GM18505 (cell line): ENCODE measurements at regions not wholly inside any gene's neighbourhood (a gene's known extent, or its start where the extent isn't known, plus 50 kb on each side); places are given as distances from the start of the nearest gene placed in this dataset.

Experiments used
- ATAC-seq: cut with Tn5 transposase; IDR thresholded peaks from one replicate; pipeline ENCODE4 v1.9.1; 2021; ENCODE audit not compliant: unreplicated experiment
- POLR2A ChIP-seq: IDR thresholded peaks from 4 replicates; pipeline ENCODE4 v1.6.1; 2011; ENCODE audit warnings: borderline replicate concordance; ENCODE audit not compliant: insufficient read depth, insufficient read length; ENCODE audit errors: extremely low read depth

DNA sequence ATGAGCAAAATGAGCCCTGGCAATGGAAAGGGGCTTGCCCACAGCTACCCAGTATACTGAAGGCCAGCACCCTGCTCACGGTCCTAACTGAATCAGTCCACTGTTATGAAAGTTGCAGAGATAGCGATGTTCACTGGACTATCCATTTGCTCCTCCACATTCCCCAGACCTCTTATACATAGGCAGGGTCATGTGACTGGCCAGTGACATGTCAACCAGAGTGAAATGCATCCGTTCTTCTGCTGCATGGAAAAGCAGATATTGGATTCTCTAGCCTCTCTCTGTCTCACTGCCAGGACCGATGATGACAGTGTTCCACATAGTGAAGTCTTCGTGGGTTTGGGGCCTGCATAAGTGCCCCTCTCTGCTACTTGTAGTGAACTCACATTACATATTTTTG, 503.4 kb downstream of the RPS24 start:
- no peak for ATAC-seq
- TF ChIP-seq POLR2A: no peak

DNA sequence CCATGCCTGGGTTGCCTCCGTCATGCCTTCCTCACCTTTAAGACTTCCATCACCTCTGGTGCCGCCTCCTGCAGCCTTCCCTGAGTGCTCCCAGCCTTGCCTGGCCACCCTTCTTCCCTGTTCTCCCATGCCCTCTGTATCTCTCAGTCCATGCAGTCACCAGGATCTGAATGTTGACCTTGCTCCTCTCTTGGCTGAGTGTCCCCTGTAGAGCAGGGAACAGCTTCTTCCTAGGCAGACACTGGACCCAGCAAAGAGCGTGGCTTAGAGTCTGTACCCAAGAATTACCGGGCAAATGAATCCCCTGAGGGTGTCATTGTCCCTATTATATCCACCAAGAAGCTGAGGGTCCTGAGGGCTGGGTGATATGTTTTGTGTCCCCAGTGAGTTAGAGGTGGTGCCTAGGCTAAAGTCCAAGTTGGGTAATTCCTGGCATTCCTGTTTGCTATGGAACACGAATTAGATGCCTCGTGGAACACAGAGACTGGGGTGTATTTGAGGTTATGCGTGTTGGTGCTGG, 505.6 kb downstream of the RPS24 start:
- ATAC-seq: no peak

GRCh38 chr10:78540355-78541076, 506.9 kb downstream of the RPS24 start:
- ATAC-seq: no peak
- TF ChIP-seq POLR2A: no peak

More for the DNA sequence above, 505.6 kb downstream of the RPS24 start:
- no peak for TF ChIP-seq POLR2A

- TF ChIP-seq POLR2A: no peak
- no peak for ATAC-seq
Observed at GRCh38 chr10:78541481-78542140, 507.9 kb downstream of the RPS24 start.

DNA sequence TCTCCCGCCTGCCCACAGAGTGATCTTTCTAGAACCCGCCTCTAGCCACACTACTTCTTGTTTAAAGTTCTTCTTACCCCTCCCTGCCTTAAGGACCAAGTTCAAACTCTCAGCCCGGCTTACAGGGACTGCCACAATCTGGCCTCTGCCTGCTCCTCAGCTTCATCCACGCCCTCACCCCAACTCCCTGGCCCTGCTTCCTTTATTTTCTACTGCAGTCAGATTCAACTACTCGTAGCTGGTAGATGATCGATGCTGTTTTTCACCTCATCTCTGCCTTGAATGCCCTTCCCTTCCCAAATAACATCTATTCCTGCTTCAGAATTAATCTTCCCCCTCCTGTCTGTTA, 508.5 kb downstream of the RPS24 start:
- no peak for ATAC-seq
- TF ChIP-seq POLR2A: no peak

GRCh38 chr10:78542521-78542920, 508.9 kb downstream of the RPS24 start:
- no peak for TF ChIP-seq POLR2A
- no peak for ATAC-seq

DNA sequence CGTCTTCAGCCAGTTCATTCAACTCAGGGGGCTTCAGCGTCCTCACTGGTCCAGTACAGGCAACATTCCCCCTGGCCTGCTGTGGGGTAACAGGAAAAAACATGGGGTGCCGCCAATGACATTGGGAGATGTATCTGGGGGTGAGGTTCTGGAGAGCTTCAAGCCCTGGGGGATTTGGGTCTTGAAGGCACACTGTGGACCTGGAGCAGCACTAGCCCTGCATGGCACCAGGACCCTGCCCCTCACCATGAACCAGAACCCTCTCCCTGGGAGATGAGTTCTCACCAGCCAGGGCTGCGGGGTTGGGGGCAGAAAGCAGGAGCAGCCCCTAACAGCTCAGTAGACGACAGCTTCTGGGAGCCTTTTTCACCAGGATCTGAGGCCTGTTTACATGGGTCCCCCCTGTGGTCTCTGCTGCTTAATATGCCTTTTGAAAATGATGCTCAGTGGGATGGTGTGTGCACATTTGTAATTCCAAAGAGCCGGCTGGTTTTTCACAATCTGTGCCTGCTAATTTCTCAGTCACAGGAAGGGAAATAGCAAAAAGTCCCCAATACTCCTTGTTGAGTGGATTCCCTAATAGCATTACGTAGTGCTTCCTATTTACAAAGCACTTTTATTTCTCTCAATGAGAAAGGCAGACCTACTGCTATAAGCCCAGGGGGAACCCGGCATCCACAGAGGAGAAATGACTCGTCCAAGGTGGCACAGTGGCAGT, 509.5 kb downstream of the RPS24 start:
- ATAC-seq: no peak
- no peak for TF ChIP-seq POLR2A

GRCh38 chr10:78543749-78544362, 510.2 kb downstream of the RPS24 start:
- no peak for TF ChIP-seq POLR2A
- ATAC-seq: no peak

DNA sequence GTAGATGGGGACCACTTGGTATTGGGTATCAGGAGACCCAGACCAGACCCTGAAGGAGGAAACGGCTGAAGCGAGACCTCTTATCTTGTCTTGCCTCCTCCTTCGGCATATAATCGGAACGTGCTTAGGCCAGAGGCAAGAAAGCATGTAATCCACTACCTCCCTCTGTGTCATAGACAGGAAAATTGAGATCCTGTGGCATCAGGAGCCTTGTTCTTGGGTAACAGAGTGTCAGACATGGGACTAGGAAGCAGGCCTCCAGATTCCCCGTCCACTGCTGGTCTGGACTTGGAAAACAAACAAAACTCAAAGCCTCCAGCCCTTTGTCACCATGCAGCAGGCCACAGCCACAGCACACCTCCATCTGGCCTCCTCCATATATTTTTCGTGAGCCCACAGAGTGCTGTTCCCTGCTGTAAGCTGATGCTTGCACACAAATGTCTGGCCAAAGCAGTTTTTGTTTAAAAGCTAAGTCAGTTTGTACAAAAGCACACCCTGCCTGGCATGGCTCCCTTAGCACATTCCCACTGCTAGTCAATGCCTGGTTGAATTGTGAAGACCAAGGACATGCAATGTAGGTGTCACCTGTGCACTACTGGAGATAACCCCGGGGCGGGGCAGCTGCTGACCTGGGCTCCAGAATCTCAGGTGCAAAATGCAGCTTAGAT, 510.9 kb downstream of the RPS24 start:
- TF ChIP-seq POLR2A: no peak
- no peak for ATAC-seq

- no peak for TF ChIP-seq POLR2A
- ATAC-seq: no peak
Observed at GRCh38 chr10:78545756-78546155, 512.1 kb downstream of the RPS24 start.

GRCh38 chr10:78547397-78547796, 513.7 kb downstream of the RPS24 start:
- no peak for TF ChIP-seq POLR2A
- ATAC-seq: no peak

GRCh38 chr10:78547905-78548304, 514.2 kb downstream of the RPS24 start:
- no peak for TF ChIP-seq POLR2A
- no peak for ATAC-seq

DNA sequence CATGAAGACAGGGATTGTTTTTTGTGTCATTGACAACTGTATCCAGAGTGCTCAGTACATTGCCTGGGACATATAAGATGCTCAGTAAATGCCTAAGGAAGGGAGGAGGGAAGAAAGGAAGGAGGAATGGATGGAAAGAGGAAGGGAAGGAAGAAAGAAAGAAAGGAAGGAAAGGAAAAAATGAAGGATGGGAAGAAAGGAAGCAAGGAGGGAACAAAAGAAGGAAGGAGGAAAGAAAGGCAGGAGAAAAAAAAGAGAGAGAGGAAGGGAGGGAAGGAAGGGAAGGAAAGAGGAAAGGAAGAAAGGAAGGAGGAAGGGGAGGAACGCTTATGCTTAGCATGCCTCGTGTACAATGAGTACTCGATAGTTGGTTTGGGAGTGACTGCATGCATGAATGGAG, 514.7 kb downstream of the RPS24 start:
- no peak for ATAC-seq
- TF ChIP-seq POLR2A: no peak
